GM12873 (cell line): ENCODE measurements at regions not wholly inside any gene's neighbourhood (a gene's known extent, or its start where the extent isn't known, plus 50 kb on each side); places are given as distances from the start of the nearest gene placed in this dataset.

ENCODE experiments used
- CTCF ChIP-seq: IDR thresholded peaks from 2 replicates; pipeline ENCODE4 v1.5.1; 2012; ENCODE audit warnings: low read depth, mild to moderate bottlenecking, moderate library complexity, low read length, control low read depth; ENCODE audit not compliant: insufficient read depth; ENCODE audit errors: missing control alignments

- no peak for TF ChIP-seq CTCF
These were observed 116.8 kb downstream of the RNASET2 start for GRCh38 chr6:166839569-166839968.

DNA sequence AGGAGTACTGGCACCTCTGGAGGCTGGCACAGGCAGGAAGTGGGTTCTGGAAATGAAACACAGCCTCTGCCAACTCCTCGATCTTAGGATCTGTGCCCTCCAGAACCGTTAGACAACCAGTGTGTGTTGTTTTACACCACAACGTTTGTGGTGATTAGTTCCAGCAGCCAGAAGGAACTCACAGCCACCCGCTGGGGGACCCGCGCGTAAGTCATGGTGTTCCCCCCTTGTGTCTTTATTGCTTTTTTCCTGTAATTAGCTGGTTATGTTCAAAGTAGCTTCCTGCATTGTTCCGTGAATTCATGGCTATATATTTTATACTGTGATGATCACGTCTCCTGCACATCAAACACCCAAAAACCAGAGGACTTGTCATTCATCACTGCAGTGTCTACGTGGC lies 117.4 kb downstream of the RNASET2 start:
- no peak for TF ChIP-seq CTCF

- no peak for TF ChIP-seq CTCF
These were observed 119.3 kb downstream of the RNASET2 start for GRCh38 chr6:166836785-166837718.

DNA sequence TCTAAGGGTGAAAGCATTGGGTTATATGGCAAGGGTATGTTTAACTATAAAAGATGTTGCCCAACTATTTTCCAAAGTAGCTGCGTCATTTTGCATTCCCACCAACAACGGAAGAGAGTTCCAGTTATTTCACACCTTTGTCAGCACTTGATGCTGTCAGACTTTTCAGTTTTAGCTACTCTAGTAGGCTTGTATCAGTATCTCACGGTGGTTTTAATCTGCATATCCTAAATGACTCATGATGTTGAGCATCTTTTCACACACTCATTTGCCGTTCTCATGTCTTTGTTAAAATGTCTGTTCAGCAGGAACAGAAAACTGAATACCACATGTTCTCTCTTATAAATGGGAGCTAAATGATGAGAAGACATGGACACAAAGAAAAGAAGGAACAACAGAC lies 122.3 kb downstream of the RNASET2 start:
- TF ChIP-seq CTCF = no peak

DNA sequence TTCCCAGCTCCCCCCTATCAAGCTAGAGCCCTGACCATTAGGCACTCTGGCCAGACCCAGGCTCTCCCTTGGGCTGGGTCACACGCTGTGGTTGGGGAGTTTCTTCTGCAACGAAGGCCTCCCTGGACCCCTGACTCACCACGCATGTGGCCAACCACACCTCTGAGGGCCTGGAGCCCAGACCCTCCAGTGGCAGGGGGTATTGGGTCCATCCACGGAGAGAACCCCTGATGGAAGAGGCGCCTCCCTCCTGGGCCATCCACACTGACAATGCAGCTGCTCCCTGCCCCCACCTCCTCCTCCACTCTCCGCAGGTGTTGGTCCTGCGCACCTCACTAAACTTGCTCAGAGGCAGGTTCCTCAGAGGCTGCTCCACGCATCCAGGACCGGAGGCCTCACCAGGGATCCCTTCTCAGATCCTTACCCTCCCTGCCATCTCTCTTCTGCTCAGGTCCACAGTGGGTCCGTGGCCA lies 125.4 kb downstream of the RNASET2 start:
- TF ChIP-seq CTCF = no peak

- TF ChIP-seq CTCF = no peak
These were observed 126.0 kb downstream of the RNASET2 start for GRCh38 chr6:166830185-166830890.

DNA sequence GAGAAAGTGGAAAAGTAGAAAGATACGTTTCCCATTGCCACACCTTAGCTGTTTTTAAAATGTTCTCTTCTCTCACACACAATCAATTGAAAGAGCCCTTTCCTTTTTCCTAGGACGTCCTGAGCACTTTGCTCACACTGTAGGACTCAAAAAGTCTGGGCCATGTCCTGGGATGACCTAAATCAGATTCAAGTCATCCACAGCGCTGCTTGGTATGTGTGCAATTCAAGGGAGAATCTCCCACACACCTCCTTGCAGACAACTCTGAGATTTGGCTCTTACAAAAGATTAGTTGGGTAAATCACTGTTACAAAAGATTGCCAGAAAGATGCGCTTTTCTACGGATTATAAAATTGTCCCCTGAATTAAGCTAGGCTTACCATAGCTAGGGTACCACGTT lies 130.1 kb downstream of the RNASET2 start:
- no peak for TF ChIP-seq CTCF
